ENCODE measurements at regions not wholly inside any gene's neighbourhood (a gene's known extent, or its start where the extent isn't known, plus 50 kb on each side); places are given as distances from the start of the nearest gene placed in this dataset.
"Not testable (repeated sequence)": the region's sequence is repeated elsewhere in the genome, so short reads cannot be mapped to it uniquely, and the experiment has no call there.

- not testable (repeated sequence) for TF ChIP-seq SUZ12 (IDR thresholded peaks at IDR 0.05; ENCODE audit: extremely low read depth, insufficient read depth, insufficient read length); ZNF274 (IDR thresholded peaks at IDR 0.05; ENCODE audit: low read depth, low read length)
Measured at GRCh38 chr9:31774021-31774420, 610.4 kb upstream of the ACO1 start.

Data from NT2/D1 (cell line).